ENCODE measurements at regions not wholly inside any gene's neighbourhood (a gene's known extent, or its start where the extent isn't known, plus 50 kb on each side); places are given as distances from the start of the nearest gene placed in this dataset.

- no peak for DNase-seq
Observed at GRCh38 chr6:40192516-40192915, 258.3 kb upstream of the MOCS1 start.

- DNase-seq = no peak
Observed at GRCh38 chr6:40188931-40189330, 254.7 kb upstream of the MOCS1 start.

- no peak for DNase-seq
Observed at GRCh38 chr6:40187535-40188144, 253.4 kb upstream of the MOCS1 start.

- no peak for DNase-seq
Observed at GRCh38 chr6:40185486-40185885, 251.2 kb upstream of the MOCS1 start.

- no peak for DNase-seq
Observed at GRCh38 chr6:40183902-40184301, 249.6 kb upstream of the MOCS1 start.

GRCh38 chr6:40181367-40181766 is 247.1 kb upstream of the MOCS1 start:
- DNase-seq = no peak

- no peak for DNase-seq
Observed at GRCh38 chr6:40180271-40180670, 246.0 kb upstream of the MOCS1 start.

- DNase-seq = no peak
Observed at GRCh38 chr6:40179496-40179895, 245.2 kb upstream of the MOCS1 start.

- DNase-seq = no peak
Observed at GRCh38 chr6:40177598-40177997, 243.3 kb upstream of the MOCS1 start.

GRCh38 chr6:40176152-40176551 is 241.9 kb upstream of the MOCS1 start:
- no peak for DNase-seq

GRCh38 chr6:40172272-40172671 is 238.0 kb upstream of the MOCS1 start:
- no peak for DNase-seq

GRCh38 chr6:40171343-40171742 is 237.1 kb upstream of the MOCS1 start:
- no peak for DNase-seq

GRCh38 chr6:40170856-40171255 is 236.6 kb upstream of the MOCS1 start:
- no peak for DNase-seq

- no peak for DNase-seq
Observed at GRCh38 chr6:40169878-40170277, 235.6 kb upstream of the MOCS1 start.

GRCh38 chr6:40166963-40167362 is 232.7 kb upstream of the MOCS1 start:
- no peak for DNase-seq

- no peak for DNase-seq
Observed at GRCh38 chr6:40165036-40165709, 230.9 kb upstream of the MOCS1 start.

GRCh38 chr6:40164345-40164755 is 230.1 kb upstream of the MOCS1 start:
- DNase-seq = no peak

- DNase-seq = no peak
Observed at GRCh38 chr6:40163924-40164323, 229.7 kb upstream of the MOCS1 start.

- DNase-seq = no peak
Observed at GRCh38 chr6:40162074-40162473, 227.8 kb upstream of the MOCS1 start.

GRCh38 chr6:40160826-40161225 is 226.6 kb upstream of the MOCS1 start:
- no peak for DNase-seq

GRCh38 chr6:40159865-40160264 is 225.6 kb upstream of the MOCS1 start:
- DNase-seq = no peak

- no peak for DNase-seq
Observed at GRCh38 chr6:40152701-40153436, 218.6 kb upstream of the MOCS1 start.

- no peak for DNase-seq
Observed at GRCh38 chr6:40152196-40152595, 217.9 kb upstream of the MOCS1 start.

GRCh38 chr6:40148882-40149573 is 214.8 kb upstream of the MOCS1 start:
- DNase-seq = no peak
